ENCODE measurements at regions not wholly inside any gene's neighbourhood (a gene's known extent, or its start where the extent isn't known, plus 50 kb on each side); places are given as distances from the start of the nearest gene placed in this dataset.

- TF ChIP-seq FOXM1 (IDR thresholded peaks at IDR 0.05; ENCODE audit: borderline replicate concordance, low read depth) (no peak), MAX (IDR thresholded peaks at IDR 0.05) (no peak), ZBTB7A (IDR thresholded peaks at IDR 0.05; ENCODE audit: low read depth) (no peak), TAF1 (IDR thresholded peaks at IDR 0.05; ENCODE audit: low read depth) (no peak), REST (IDR thresholded peaks at IDR 0.05; ENCODE audit: low read depth) (no peak), TCF12 (IDR thresholded peaks at IDR 0.05; ENCODE audit: low read depth) (no peak), USF1 (IDR thresholded peaks at IDR 0.05) (no peak), EP300 (IDR thresholded peaks at IDR 0.05; ENCODE audit: borderline replicate concordance) (no peak), NFIC (IDR thresholded peaks at IDR 0.05) (no peak), YY1 (IDR thresholded peaks at IDR 0.05; ENCODE audit: low read depth) (no peak), CREB1 (IDR thresholded peaks at IDR 0.05; ENCODE audit: low read depth) (no peak), RAD21 (IDR thresholded peaks at IDR 0.05; ENCODE audit: low read depth) (no peak), TEAD4 (IDR thresholded peaks at IDR 0.05) (no peak)
Measured at GRCh38 chr2:120995656-120996190, 260.1 kb downstream of the GLI2 start.

GRCh38 chr2:120999377-121000097, 263.9 kb downstream of the GLI2 start:
- no peak for TF ChIP-seq CEBPB (IDR thresholded peaks at IDR 0.05)
- no peak for TF ChIP-seq ZBTB7A (IDR thresholded peaks at IDR 0.05; ENCODE audit: low read depth)
- no peak for TF ChIP-seq RAD21 (IDR thresholded peaks at IDR 0.05; ENCODE audit: low read depth)
- TF ChIP-seq YY1 (IDR thresholded peaks at IDR 0.05; ENCODE audit: low read depth): no peak
- no peak for TF ChIP-seq NFIC (IDR thresholded peaks at IDR 0.05)
- TF ChIP-seq TCF12 (IDR thresholded peaks at IDR 0.05; ENCODE audit: low read depth): no peak
- TF ChIP-seq REST (IDR thresholded peaks at IDR 0.05; ENCODE audit: low read depth): no peak
- TF ChIP-seq EP300 (IDR thresholded peaks at IDR 0.05; ENCODE audit: borderline replicate concordance): no peak
- no peak for TF ChIP-seq CREB1 (IDR thresholded peaks at IDR 0.05; ENCODE audit: low read depth)
- no peak for TF ChIP-seq USF1 (IDR thresholded peaks at IDR 0.05)
- no peak for TF ChIP-seq FOXM1 (IDR thresholded peaks at IDR 0.05; ENCODE audit: borderline replicate concordance, low read depth)
- no peak for TF ChIP-seq TEAD4 (IDR thresholded peaks at IDR 0.05)
- TF ChIP-seq TAF1 (IDR thresholded peaks at IDR 0.05; ENCODE audit: low read depth): no peak

GRCh38 chr2:121000804-121001203, 265.1 kb downstream of the GLI2 start:
- TF ChIP-seq YY1 (IDR thresholded peaks at IDR 0.05; ENCODE audit: low read depth) (no peak), FOXM1 (IDR thresholded peaks at IDR 0.05; ENCODE audit: borderline replicate concordance, low read depth) (no peak)

GRCh38 chr2:121001641-121002040, 266.0 kb downstream of the GLI2 start:
- TF ChIP-seq TCF12 (IDR thresholded peaks at IDR 0.05; ENCODE audit: low read depth) (no peak), RAD21 (IDR thresholded peaks at IDR 0.05; ENCODE audit: low read depth) (no peak), NFIC (IDR thresholded peaks at IDR 0.05) (no peak), EP300 (IDR thresholded peaks at IDR 0.05; ENCODE audit: borderline replicate concordance) (no peak), TAF1 (IDR thresholded peaks at IDR 0.05; ENCODE audit: low read depth) (no peak), TEAD4 (IDR thresholded peaks at IDR 0.05) (no peak), FOXM1 (IDR thresholded peaks at IDR 0.05; ENCODE audit: borderline replicate concordance, low read depth) (no peak), USF1 (IDR thresholded peaks at IDR 0.05) (no peak), CEBPB (IDR thresholded peaks at IDR 0.05) (no peak), YY1 (IDR thresholded peaks at IDR 0.05; ENCODE audit: low read depth) (no peak), ZBTB7A (IDR thresholded peaks at IDR 0.05; ENCODE audit: low read depth) (no peak)

GRCh38 chr2:121002597-121002996, 266.9 kb downstream of the GLI2 start:
- TF ChIP-seq TCF12 (IDR thresholded peaks at IDR 0.05; ENCODE audit: low read depth) (no peak), FOXM1 (IDR thresholded peaks at IDR 0.05; ENCODE audit: borderline replicate concordance, low read depth) (no peak), RAD21 (IDR thresholded peaks at IDR 0.05; ENCODE audit: low read depth) (no peak), TAF1 (IDR thresholded peaks at IDR 0.05; ENCODE audit: low read depth) (no peak), EP300 (IDR thresholded peaks at IDR 0.05; ENCODE audit: borderline replicate concordance) (no peak), YY1 (IDR thresholded peaks at IDR 0.05; ENCODE audit: low read depth) (no peak), USF1 (IDR thresholded peaks at IDR 0.05) (no peak), ZBTB7A (IDR thresholded peaks at IDR 0.05; ENCODE audit: low read depth) (no peak), EGR1 (IDR thresholded peaks at IDR 0.05) (no peak), TEAD4 (IDR thresholded peaks at IDR 0.05) (no peak), CEBPB (IDR thresholded peaks at IDR 0.05) (no peak), CREB1 (IDR thresholded peaks at IDR 0.05; ENCODE audit: low read depth) (no peak), REST (IDR thresholded peaks at IDR 0.05; ENCODE audit: low read depth) (no peak), MAX (IDR thresholded peaks at IDR 0.05) (no peak), NFIC (IDR thresholded peaks at IDR 0.05) (no peak)
